Nucleus accumbens (tissue), 56 donors: ENCODE measurements at regions not wholly inside any gene's neighbourhood (a gene's known extent, or its start where the extent isn't known, plus 50 kb on each side); places are given as distances from the start of the nearest gene placed in this dataset.

ENCODE experiments used
- DNase-seq, 56 donors: peaks; one replicate each; lab custom pipeline; 2025; lab: John Stamatoyannopoulos, UW

GRCh38 chr1:60573121-60573520 lies 499.6 kb upstream of the C1orf87 start:
- no peak for DNase-seq

GRCh38 chr1:60572378-60572777 lies 498.8 kb upstream of the C1orf87 start:
- DNase-seq = no peak

- no peak for DNase-seq
These were observed 498.2 kb upstream of the C1orf87 start for GRCh38 chr1:60571811-60572210.

- no peak for DNase-seq
These were observed 495.6 kb upstream of the C1orf87 start for GRCh38 chr1:60569189-60569588.

GRCh38 chr1:60567256-60567655 lies 493.7 kb upstream of the C1orf87 start:
- no peak for DNase-seq

- peak in 5 of 56 donors; percentile 1 to 9 (median 5) for DNase-seq
These were observed 491.6 kb upstream of the C1orf87 start for GRCh38 chr1:60564916-60565750.

- no peak for DNase-seq
These were observed 490.4 kb upstream of the C1orf87 start for GRCh38 chr1:60563777-60564535.

GRCh38 chr1:60562740-60563139 lies 489.2 kb upstream of the C1orf87 start:
- DNase-seq = no peak

- no peak for DNase-seq
These were observed 487.1 kb upstream of the C1orf87 start for GRCh38 chr1:60560701-60561100.

GRCh38 chr1:60558236-60558635 lies 484.7 kb upstream of the C1orf87 start:
- DNase-seq = no peak

GRCh38 chr1:60553730-60554129 lies 480.2 kb upstream of the C1orf87 start:
- DNase-seq = no peak

- DNase-seq = peak in 11 of 56 donors; percentile 0 to 25 (median 6)
These were observed 474.3 kb upstream of the C1orf87 start for GRCh38 chr1:60547821-60548220.

GRCh38 chr1:60541831-60542532 lies 468.4 kb upstream of the C1orf87 start:
- DNase-seq = no peak

GRCh38 chr1:60540141-60540540 lies 466.6 kb upstream of the C1orf87 start:
- DNase-seq = no peak

- DNase-seq = no peak
These were observed 462.1 kb upstream of the C1orf87 start for GRCh38 chr1:60535713-60536112.

GRCh38 chr1:60527567-60527966 lies 454.0 kb upstream of the C1orf87 start:
- DNase-seq = no peak

GRCh38 chr1:60516996-60517395 lies 443.4 kb upstream of the C1orf87 start:
- DNase-seq = no peak

GRCh38 chr1:60510162-60510561 lies 436.6 kb upstream of the C1orf87 start:
- DNase-seq = no peak

- no peak for DNase-seq
These were observed 430.8 kb upstream of the C1orf87 start for GRCh38 chr1:60504206-60504840.

GRCh38 chr1:60503266-60503925 lies 429.8 kb upstream of the C1orf87 start:
- DNase-seq = no peak
